Gastroesophageal sphincter (tissue), 4 donors: ENCODE measurements at regions not wholly inside any gene's neighbourhood (a gene's known extent, or its start where the extent isn't known, plus 50 kb on each side); places are given as distances from the start of the nearest gene placed in this dataset.
"Not testable (repeated sequence)": the region's sequence is repeated elsewhere in the genome, so short reads cannot be mapped to it uniquely, and the experiment has no call there.

Source experiments
- ATAC-seq: fragments of 150-250 bp; one replicate; pipeline ENCODE4 v1.9.1; 2016; ENCODE audit warnings: mild to moderate bottlenecking, moderate library complexity
- H3K27ac ChIP-seq, 4 donors: fragments of 200-600 bp; sonication (generic) in 3 of 4; 1 replicate in 3 of 4; 2 replicates in 1 of 4; pipeline ENCODE4 v1.5.1; 2016 to 2019
- H3K27me3 ChIP-seq: fragments of 200-600 bp; sonication (generic); one replicate; pipeline ENCODE4 v1.5.1; 2019
- H3K36me3 ChIP-seq, 2 donors: fragments of 200-600 bp; sonication (generic); one replicate each; pipeline ENCODE4 v1.5.1; 2019; ENCODE audit warnings: control low read depth in 1 of 2
- H3K4me1 ChIP-seq, 3 donors: fragments of 200-600 bp; sonication (generic); 1 replicate in 2 of 3; 2 replicates in 1 of 3; pipeline ENCODE4 v1.5.1; 2016 to 2019; ENCODE audit warnings: control low read depth in 2 of 3
- H3K4me3 ChIP-seq, 2 donors: fragments of 200-600 bp; sonication (generic); one replicate each; pipeline ENCODE4 v1.5.1; 2019; ENCODE audit warnings: mild to moderate bottlenecking in 1 of 2, moderate library complexity in 1 of 2
- H3K9me3 ChIP-seq, 3 donors: fragments of 200-600 bp; sonication (generic); one replicate each; pipeline ENCODE4 v1.5.1; 2017 to 2019; ENCODE audit warnings: control low read depth in 2 of 3
- EP300 ChIP-seq: sonication (generic); formaldehyde crosslinking; IDR thresholded peaks from one replicate; pipeline ENCODE4 v1.6.1; 2017; ENCODE audit warnings: antibody characterized with exemption, mild to moderate bottlenecking
- POLR2A ChIP-seq, 2 donors: fragments of 450-650 bp; IDR thresholded peaks; one replicate each; pipeline ENCODE4 v1.6.1; 2017; ENCODE audit warnings: antibody characterized with exemption in 2 of 2, mild to moderate bottlenecking in 2 of 2, moderate library complexity in 1 of 2
- POLR2AphosphoS5 ChIP-seq: sonication (generic); formaldehyde crosslinking; IDR thresholded peaks from one replicate; pipeline ENCODE4 v1.6.1; 2017; ENCODE audit warnings: antibody characterized with exemption
- WGBS, 2 donors: methylation state at CpG; one replicate each; pipeline ENCODE4 v1.1.5; 2018; ENCODE audit warnings: low coverage in 1 of 2; 5-methylcytosine and 5-hydroxymethylcytosine counted together
- TF ChIP-seq, protein P1 (sequence below), 4 experiments: fragments of 200-600 bp in 2 of 4; fragments of 450-650 bp in 2 of 4; sonication (generic) in 1 of 4; IDR thresholded peaks; one replicate each; pipeline ENCODE4 v1.5.1; 2017 to 2019; ENCODE audit warnings: antibody characterized with exemption in 4 of 4, mild to moderate bottlenecking in 2 of 4, moderate library complexity in 2 of 4

DNA sequence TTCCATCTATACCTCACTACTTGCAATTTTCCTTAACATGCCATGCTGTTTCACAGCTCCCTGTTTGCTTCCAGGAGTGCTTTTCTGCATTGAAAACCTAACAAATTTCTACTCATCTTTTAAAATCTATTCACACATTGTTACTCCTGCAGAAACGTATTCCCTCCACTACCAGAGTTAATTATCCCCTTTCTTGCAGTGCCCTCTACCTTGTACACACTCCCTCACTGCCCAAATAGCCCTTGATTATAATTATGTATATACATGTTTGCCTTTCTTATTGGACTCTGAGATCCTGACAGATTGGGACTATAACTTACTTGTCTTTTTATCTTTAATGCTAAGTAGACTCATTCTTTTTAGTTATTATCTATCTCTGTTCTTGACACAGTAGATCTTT is 325.0 kb downstream of the OXSM start:
- ATAC-seq: no peak
- WGBS, 2 donors: 40 to 74% methylated on average over 1 of the region's 1 CpG
- TF ChIP-seq EP300: no peak
- Histone ChIP-seq H3K4me1 (no peaks in the 10 kb centered on the region), H3K27me3 (no peaks in the 10 kb centered on the region), H3K9me3 (no peaks in the 10 kb centered on the region), H3K4me3 (no peak overlapping the region), H3K36me3 (no peaks in the 10 kb centered on the region), H3K27ac (no peak overlapping the region)

DNA sequence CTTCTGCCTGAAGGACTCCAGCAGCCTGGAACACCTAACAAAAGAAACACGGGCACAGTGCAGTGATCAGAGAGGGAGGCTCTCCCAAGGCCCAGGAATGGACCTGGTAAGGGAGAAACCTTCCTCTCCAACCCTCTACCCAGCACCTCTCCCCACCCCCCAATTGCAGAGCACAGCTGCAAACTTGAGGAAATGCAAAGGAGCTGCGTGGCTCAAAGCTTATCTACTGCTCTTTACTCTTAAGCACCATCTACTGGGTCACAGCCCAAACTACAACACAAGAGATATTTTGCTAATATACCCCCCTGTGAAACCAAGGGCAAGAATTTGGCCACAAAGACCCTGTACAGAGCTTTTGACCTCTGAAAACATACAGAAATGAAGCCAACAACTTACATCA is 328.3 kb downstream of the OXSM start:
- Histone ChIP-seq H3K27me3 (no peaks in the 10 kb centered on the region), H3K4me1 (no peaks in the 10 kb centered on the region), H3K9me3 (peaks cover 0 to 7% (median 0%) of the 10 kb centered on the region in 3 donors), H3K36me3 (no peaks in the 10 kb centered on the region), H3K27ac (no peak overlapping the region), H3K4me3 (no peak overlapping the region)
- no peak for ATAC-seq
- 56% methylated on average over 2 of the region's 2 CpGs; no CpG with 5 or more reads in 1 of the 2 donors for WGBS, 2 donors
- TF ChIP-seq EP300: no peak
- TF ChIP-seq, protein P1, sequence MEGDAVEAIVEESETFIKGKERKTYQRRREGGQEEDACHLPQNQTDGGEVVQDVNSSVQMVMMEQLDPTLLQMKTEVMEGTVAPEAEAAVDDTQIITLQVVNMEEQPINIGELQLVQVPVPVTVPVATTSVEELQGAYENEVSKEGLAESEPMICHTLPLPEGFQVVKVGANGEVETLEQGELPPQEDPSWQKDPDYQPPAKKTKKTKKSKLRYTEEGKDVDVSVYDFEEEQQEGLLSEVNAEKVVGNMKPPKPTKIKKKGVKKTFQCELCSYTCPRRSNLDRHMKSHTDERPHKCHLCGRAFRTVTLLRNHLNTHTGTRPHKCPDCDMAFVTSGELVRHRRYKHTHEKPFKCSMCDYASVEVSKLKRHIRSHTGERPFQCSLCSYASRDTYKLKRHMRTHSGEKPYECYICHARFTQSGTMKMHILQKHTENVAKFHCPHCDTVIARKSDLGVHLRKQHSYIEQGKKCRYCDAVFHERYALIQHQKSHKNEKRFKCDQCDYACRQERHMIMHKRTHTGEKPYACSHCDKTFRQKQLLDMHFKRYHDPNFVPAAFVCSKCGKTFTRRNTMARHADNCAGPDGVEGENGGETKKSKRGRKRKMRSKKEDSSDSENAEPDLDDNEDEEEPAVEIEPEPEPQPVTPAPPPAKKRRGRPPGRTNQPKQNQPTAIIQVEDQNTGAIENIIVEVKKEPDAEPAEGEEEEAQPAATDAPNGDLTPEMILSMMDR (IDR thresholded peaks at IDR 0.05): peak in 3 of 4 experiments; percentile 12 to 52 (median 44)

DNA sequence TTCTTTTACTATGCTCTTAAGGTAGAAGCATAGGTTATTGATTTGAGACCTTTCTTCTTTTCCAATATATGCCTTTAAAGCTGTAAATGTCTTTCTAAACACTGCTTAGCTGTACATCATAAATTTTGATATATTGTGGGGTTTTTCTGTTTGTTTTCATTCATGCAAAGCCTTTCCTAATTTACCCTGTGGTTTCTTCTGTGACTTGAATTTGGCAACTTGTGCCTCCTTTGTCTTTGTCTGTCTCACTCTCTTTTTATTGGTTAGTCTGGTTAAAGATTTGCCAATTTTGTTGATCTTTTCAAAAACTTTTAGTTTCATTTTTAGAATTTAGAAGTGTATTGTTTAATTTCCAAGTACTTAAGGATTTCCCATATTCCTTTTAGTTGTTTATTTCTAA is 343.1 kb downstream of the OXSM start:
- no peaks in the 10 kb centered on the region for H3K27me3 ChIP-seq
- H3K4me3 ChIP-seq: no peak overlapping the region
- peaks cover 0 to 14% (median 4%) of the 10 kb centered on the region in 3 donors for H3K4me1 ChIP-seq
- TF ChIP-seq, protein P1 (IDR thresholded peaks at IDR 0.05): no peak
- no peak for TF ChIP-seq POLR2AphosphoS5
- no peak for TF ChIP-seq EP300
- no peak for TF ChIP-seq POLR2A (IDR thresholded peaks at IDR 0.05)
- no peak for ATAC-seq
- no peaks in the 10 kb centered on the region for H3K36me3 ChIP-seq
- peaks cover 0 to 19% (median 0%) of the 10 kb centered on the region in 3 donors for H3K9me3 ChIP-seq
- H3K27ac ChIP-seq: no peak overlapping the region

DNA sequence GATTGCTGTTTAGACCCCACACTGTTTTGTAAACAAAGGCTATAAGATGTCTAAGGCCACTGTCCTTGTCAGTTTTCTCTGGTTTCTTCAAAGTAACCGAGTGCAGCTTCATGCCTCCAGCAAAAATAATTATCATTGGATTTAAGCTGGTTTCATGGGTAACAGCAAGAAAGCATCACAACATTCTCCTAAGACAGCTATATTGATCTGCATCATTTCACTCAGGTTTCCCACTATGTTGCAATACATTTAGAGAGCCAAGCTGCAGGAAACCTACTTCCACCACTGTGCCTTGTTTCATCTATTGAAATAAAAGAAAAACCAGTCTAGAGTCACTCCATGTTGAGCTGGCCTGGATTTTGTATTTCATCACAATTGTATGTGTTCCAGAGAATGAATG is 351.4 kb downstream of the OXSM start:
- TF ChIP-seq POLR2AphosphoS5 (no peak), POLR2A (IDR thresholded peaks at IDR 0.05) (no peak), EP300 (no peak)
- TF ChIP-seq, protein P1 (IDR thresholded peaks at IDR 0.05): no peak
- H3K4me1 ChIP-seq: no peaks in the 10 kb centered on the region
- H3K9me3 ChIP-seq: peaks cover 0 to 9% (median 0%) of the 10 kb centered on the region in 3 donors
- no peaks in the 10 kb centered on the region for H3K27me3 ChIP-seq
- ATAC-seq: no peak
- H3K36me3 ChIP-seq: no peaks in the 10 kb centered on the region
- no peak overlapping the region for H3K4me3 ChIP-seq
- no peak overlapping the region for H3K27ac ChIP-seq
- WGBS, 2 donors: 86 to 88% methylated on average over 1 of the region's 1 CpG

DNA sequence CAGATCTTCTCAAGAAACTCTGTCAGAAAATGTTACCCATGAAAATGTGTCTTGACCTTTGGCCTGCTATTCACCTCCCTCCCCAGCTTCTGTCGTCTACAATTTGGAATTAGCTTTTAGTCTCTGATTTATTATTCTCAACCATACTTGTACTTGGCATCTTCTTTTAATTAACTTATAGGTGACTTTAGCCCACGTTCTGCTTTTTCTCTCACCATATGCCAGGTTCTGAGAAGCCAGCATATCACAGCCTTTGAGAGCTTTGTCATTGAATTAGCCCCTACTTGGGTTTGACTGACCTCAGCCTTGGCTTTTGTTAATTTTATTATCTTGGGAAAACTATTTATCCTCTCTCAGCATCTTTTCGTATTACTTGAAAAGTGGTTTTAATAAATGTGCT is 355.9 kb downstream of the OXSM start:
- Histone ChIP-seq H3K36me3 (no peaks in the 10 kb centered on the region), H3K27me3 (no peaks in the 10 kb centered on the region), H3K27ac (no peak overlapping the region), H3K4me3 (no peak overlapping the region), H3K9me3 (no peaks in the 10 kb centered on the region), H3K4me1 (no peaks in the 10 kb centered on the region)
- WGBS, 2 donors: 56 to 70% methylated on average over 3 of the region's 3 CpGs
- no peak for ATAC-seq
- TF ChIP-seq, protein P1 (IDR thresholded peaks at IDR 0.05): no peak
- TF ChIP-seq POLR2AphosphoS5 (no peak), POLR2A (IDR thresholded peaks at IDR 0.05) (no peak), EP300 (no peak)

DNA sequence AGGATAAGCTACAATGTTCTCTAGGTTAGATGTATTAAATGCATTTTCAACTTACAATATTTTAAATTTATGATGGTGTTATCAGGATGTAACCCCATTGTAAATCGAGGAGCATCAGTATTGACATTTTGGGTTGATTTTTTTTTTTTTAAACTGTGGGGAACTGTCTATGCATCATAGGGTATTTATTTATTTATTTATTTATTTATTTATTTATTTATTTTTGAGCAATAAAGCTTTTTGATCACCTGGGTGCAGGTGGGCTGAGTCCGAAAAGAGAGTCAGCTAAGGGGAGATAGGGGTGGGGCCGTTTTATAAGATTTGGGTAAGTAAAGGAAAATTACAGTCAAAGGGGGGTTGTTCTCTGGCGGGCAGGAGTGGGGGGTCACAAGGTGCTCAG is 367.5 kb downstream of the OXSM start:
- not testable (repeated sequence) for H3K9me3 ChIP-seq, H3K27me3 ChIP-seq, H3K4me3 ChIP-seq, H3K4me1 ChIP-seq, H3K36me3 ChIP-seq, H3K27ac ChIP-seq, ATAC-seq
- 87 to 100% methylated on average over 2 to 3 of the region's 4 CpGs for WGBS, 2 donors
